WTC11 (cell line): ENCODE measurements at regions not wholly inside any gene's neighbourhood (a gene's known extent, or its start where the extent isn't known, plus 50 kb on each side); places are given as distances from the start of the nearest gene placed in this dataset.

Source experiments
- ATAC-seq: fragments of 200-7000 bp; cut with Tn5 transposase; 2 replicates; pipeline ENCODE4 v1.10.0; 2021; ENCODE audit warnings: mild to moderate bottlenecking, moderate library complexity
- CTCF ChIA-PET: fragments of 300-600 bp; sonication (Branson Sonifier 250); formaldehyde crosslinking; loops from one replicate; lab custom pipeline; 2021; ENCODE audit warnings: antibody characterized with exemption; lab: Charles Lee
- POLR2A ChIA-PET: fragments of 350-600 bp; sonication (Branson Sonifier 250); formaldehyde crosslinking; loops from one replicate; lab custom pipeline; 2021; ENCODE audit warnings: antibody characterized with exemption; lab: Charles Lee
- DNase-seq: peaks from one replicate; pipeline ENCODE4 v3.0.0; 2021; ENCODE audit warnings: low spot score
- H3K27ac Mint-ChIP-seq: 2 replicates; pipeline ENCODE4 v1.8.0; 2021; ENCODE audit warnings: mixed read lengths
- H3K27me3 Mint-ChIP-seq: 2 replicates; pipeline ENCODE4 v1.8.0; 2021; ENCODE audit warnings: low read depth, mild to moderate bottlenecking, moderate library complexity, mixed read lengths
- H3K36me3 Mint-ChIP-seq: 2 replicates; pipeline ENCODE4 v1.8.0; 2021; ENCODE audit warnings: mixed read lengths
- H3K4me1 Mint-ChIP-seq: 2 replicates; pipeline ENCODE4 v1.8.0; 2022; ENCODE audit warnings: mixed read lengths
- H3K4me3 Mint-ChIP-seq: 2 replicates; pipeline ENCODE4 v1.8.0; 2021; ENCODE audit warnings: mild to moderate bottlenecking, moderate library complexity, mixed read lengths
- H3K9me3 Mint-ChIP-seq: 2 replicates; pipeline ENCODE4 v1.8.0; 2021; ENCODE audit warnings: mixed read lengths
- CREM ChIP-seq: sonication (generic); formaldehyde crosslinking; IDR thresholded peaks from 2 replicates; pipeline ENCODE4 v1.8.1; 2022; ENCODE audit warnings: mild to moderate bottlenecking, missing genetic modification reagents, moderate library complexity
- ESRRA ChIP-seq: sonication (generic); formaldehyde crosslinking; IDR thresholded peaks from 2 replicates; pipeline ENCODE4 v1.8.1; 2022; ENCODE audit warnings: mild to moderate bottlenecking, missing genetic modification reagents, borderline replicate concordance
- FOXP1 ChIP-seq: sonication (generic); formaldehyde crosslinking; IDR thresholded peaks from 2 replicates; pipeline ENCODE4 v1.8.0; 2022; ENCODE audit warnings: missing genetic modification reagents, mild to moderate bottlenecking, moderate library complexity, borderline replicate concordance
- GABPB1 ChIP-seq: sonication (generic); formaldehyde crosslinking; IDR thresholded peaks from 2 replicates; pipeline ENCODE4 v1.8.1; 2023; ENCODE audit warnings: mild to moderate bottlenecking, missing genetic modification reagents
- JUN ChIP-seq: sonication (generic); formaldehyde crosslinking; IDR thresholded peaks from 2 replicates; pipeline ENCODE4 v1.8.0; 2023; ENCODE audit warnings: mild to moderate bottlenecking, missing genetic modification reagents
- MXD4 ChIP-seq: fragments of 250-450 bp; sonication (Bioruptor Pico); IDR thresholded peaks from 2 replicates; pipeline ENCODE4 v1.8.0; 2021; ENCODE audit warnings: mild to moderate bottlenecking, moderate library complexity, borderline replicate concordance
- RORB ChIP-seq: fragments of 250-450 bp; sonication (Bioruptor Pico); IDR thresholded peaks from 2 replicates; pipeline ENCODE4 v1.9.0; 2021; ENCODE audit warnings: mild to moderate bottlenecking
- SOX15 ChIP-seq: fragments of 250-450 bp; sonication (Bioruptor Pico); IDR thresholded peaks from 2 replicates; pipeline ENCODE4 v1.9.0; 2021; ENCODE audit warnings: mild to moderate bottlenecking
- ZBTB21 ChIP-seq: sonication (generic); formaldehyde crosslinking; IDR thresholded peaks from 2 replicates; pipeline ENCODE4 v1.8.1; 2023; ENCODE audit warnings: mild to moderate bottlenecking, missing genetic modification reagents, borderline replicate concordance
- ZNF263 ChIP-seq: sonication (generic); formaldehyde crosslinking; IDR thresholded peaks from 2 replicates; pipeline ENCODE4 v1.8.1; 2022; ENCODE audit warnings: low read depth, mild to moderate bottlenecking, moderate library complexity, missing genetic modification reagents
- ZNF423 ChIP-seq: fragments of 250-450 bp; sonication (Bioruptor Pico); IDR thresholded peaks from 2 replicates; pipeline ENCODE4 v2.1.2; 2022; ENCODE audit warnings: mild to moderate bottlenecking, moderate library complexity
- TF ChIP-seq, protein P1 (sequence below): sonication (generic); formaldehyde crosslinking; conservative IDR thresholded peaks from 2 replicates; pipeline ENCODE4 v1.8.1; 2023; ENCODE audit warnings: mild to moderate bottlenecking, low read depth, missing genetic modification reagents, moderate library complexity
- TF ChIP-seq, protein P2 (sequence below): sonication (generic); formaldehyde crosslinking; IDR thresholded peaks from 2 replicates; pipeline ENCODE4 v1.8.1; 2023; ENCODE audit warnings: mild to moderate bottlenecking, moderate library complexity, missing genetic modification reagents
- TF ChIP-seq, protein P3 (sequence below): fragments of 250-450 bp; sonication (Bioruptor Pico); IDR thresholded peaks from 2 replicates; pipeline ENCODE4 v2.1.2; 2022; ENCODE audit warnings: mild to moderate bottlenecking, moderate library complexity
- TF ChIP-seq, protein P4 (sequence below): sonication (generic); formaldehyde crosslinking; IDR thresholded peaks from 2 replicates; pipeline ENCODE4 v1.8.1; 2023; ENCODE audit warnings: mild to moderate bottlenecking, missing genetic modification reagents, moderate library complexity
- TF ChIP-seq, protein P5 (sequence below): sonication (generic); formaldehyde crosslinking; IDR thresholded peaks from 2 replicates; pipeline ENCODE4 v1.8.0; 2022; ENCODE audit warnings: mild to moderate bottlenecking, missing genetic modification reagents
- TF ChIP-seq, protein P6 (sequence below): fragments of 250-450 bp; sonication (Bioruptor Pico); IDR thresholded peaks from 2 replicates; pipeline ENCODE4 v1.9.0; 2021; ENCODE audit warnings: mild to moderate bottlenecking, borderline replicate concordance
- TF ChIP-seq, protein P7 (sequence below): sonication (generic); formaldehyde crosslinking; IDR thresholded peaks from 2 replicates; pipeline ENCODE4 v1.8.1; 2022; ENCODE audit warnings: mild to moderate bottlenecking, moderate library complexity, missing genetic modification reagents

DNA sequence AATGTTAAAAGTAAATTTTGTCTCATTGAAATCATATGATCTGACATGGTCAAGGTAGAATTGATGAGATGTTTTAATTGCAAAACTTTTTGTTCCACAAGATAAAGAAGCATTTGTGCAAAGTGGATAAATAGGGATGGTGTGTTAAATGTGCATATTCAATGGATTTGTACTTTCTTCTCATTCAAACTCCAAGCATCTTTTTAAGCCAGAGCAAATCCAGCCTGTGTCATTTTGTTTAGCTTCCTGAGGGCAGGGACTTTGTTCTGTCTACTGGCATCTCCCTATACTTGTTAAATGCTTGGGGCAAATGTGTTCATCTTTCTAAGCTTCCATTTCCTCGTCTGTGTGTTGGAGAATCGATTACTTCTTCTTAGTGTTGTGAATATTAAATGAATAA lies 200.3 kb downstream of the SLIT2 start:
- no peak for ATAC-seq
- peaks cover 10% of the 10 kb centered on the region for H3K4me1 Mint-ChIP-seq
- ChIA-PET CTCF (no interaction called here), POLR2A (no interaction called here)
- H3K9me3 Mint-ChIP-seq: no peaks in the 10 kb centered on the region
- no peak for TF ChIP-seq RORB (CRISPR knock-in tag)
- TF ChIP-seq, protein P1, sequence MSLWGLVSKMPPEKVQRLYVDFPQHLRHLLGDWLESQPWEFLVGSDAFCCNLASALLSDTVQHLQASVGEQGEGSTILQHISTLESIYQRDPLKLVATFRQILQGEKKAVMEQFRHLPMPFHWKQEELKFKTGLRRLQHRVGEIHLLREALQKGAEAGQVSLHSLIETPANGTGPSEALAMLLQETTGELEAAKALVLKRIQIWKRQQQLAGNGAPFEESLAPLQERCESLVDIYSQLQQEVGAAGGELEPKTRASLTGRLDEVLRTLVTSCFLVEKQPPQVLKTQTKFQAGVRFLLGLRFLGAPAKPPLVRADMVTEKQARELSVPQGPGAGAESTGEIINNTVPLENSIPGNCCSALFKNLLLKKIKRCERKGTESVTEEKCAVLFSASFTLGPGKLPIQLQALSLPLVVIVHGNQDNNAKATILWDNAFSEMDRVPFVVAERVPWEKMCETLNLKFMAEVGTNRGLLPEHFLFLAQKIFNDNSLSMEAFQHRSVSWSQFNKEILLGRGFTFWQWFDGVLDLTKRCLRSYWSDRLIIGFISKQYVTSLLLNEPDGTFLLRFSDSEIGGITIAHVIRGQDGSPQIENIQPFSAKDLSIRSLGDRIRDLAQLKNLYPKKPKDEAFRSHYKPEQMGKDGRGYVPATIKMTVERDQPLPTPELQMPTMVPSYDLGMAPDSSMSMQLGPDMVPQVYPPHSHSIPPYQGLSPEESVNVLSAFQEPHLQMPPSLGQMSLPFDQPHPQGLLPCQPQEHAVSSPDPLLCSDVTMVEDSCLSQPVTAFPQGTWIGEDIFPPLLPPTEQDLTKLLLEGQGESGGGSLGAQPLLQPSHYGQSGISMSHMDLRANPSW (CRISPR knock-in tag): no peak
- TF ChIP-seq ZNF263: no peak
- TF ChIP-seq ZBTB21 (CRISPR knock-in tag): no peak
- no peak for TF ChIP-seq CREM
- TF ChIP-seq FOXP1 (CRISPR knock-in tag): no peak
- no peak for TF ChIP-seq JUN (CRISPR knock-in tag)
- TF ChIP-seq, protein P2, sequence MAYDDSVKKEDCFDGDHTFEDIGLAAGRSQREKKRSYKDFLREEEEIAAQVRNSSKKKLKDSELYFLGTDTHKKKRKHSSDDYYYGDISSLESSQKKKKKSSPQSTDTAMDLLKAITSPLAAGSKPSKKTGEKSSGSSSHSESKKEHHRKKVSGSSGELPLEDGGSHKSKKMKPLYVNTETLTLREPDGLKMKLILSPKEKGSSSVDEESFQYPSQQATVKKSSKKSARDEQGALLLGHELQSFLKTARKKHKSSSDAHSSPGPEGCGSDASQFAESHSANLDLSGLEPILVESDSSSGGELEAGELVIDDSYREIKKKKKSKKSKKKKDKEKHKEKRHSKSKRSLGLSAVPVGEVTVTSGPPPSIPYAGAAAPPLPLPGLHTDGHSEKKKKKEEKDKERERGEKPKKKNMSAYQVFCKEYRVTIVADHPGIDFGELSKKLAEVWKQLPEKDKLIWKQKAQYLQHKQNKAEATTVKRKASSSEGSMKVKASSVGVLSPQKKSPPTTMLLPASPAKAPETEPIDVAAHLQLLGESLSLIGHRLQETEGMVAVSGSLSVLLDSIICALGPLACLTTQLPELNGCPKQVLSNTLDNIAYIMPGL (CRISPR knock-in tag): no peak
- TF ChIP-seq, all 79 proteins: peak for 0
- H3K4me3 Mint-ChIP-seq: no peak overlapping the region
- DNase-seq: no peak
- no peak overlapping the region for H3K27ac Mint-ChIP-seq
- H3K36me3 Mint-ChIP-seq: no peaks in the 10 kb centered on the region
- no peaks in the 10 kb centered on the region for H3K27me3 Mint-ChIP-seq

DNA sequence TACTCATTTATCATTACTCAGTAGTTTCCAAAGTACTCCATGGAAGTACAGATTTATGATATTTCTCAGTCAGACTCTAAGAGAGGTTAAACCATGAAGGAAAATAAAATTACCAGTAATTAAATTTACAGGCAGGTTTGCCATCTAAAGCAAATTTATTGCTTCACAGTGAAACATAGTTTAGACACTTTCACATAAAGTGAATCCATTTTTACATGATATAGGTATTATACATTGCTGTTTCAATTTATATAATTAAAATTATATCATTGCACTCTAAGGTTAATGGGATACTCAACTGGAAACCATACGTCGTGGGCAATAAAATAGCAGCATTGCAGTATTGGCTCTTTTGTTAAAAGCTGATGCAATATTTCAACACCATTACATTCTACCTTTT lies 202.8 kb downstream of the SLIT2 start:
- DNase-seq (no peak), ATAC-seq (no peak)
- ChIA-PET CTCF (no interaction called here), POLR2A (no interaction called here)
- no peaks in the 10 kb centered on the region for H3K36me3 Mint-ChIP-seq
- H3K9me3 Mint-ChIP-seq: no peaks in the 10 kb centered on the region
- H3K4me1 Mint-ChIP-seq: peaks cover 8% of the 10 kb centered on the region
- no peak overlapping the region for H3K27ac Mint-ChIP-seq
- TF ChIP-seq MXD4 (CRISPR knock-in tag) (no peak), SOX15 (no peak), GABPB1 (CRISPR knock-in tag) (no peak)
- TF ChIP-seq, protein P3, sequence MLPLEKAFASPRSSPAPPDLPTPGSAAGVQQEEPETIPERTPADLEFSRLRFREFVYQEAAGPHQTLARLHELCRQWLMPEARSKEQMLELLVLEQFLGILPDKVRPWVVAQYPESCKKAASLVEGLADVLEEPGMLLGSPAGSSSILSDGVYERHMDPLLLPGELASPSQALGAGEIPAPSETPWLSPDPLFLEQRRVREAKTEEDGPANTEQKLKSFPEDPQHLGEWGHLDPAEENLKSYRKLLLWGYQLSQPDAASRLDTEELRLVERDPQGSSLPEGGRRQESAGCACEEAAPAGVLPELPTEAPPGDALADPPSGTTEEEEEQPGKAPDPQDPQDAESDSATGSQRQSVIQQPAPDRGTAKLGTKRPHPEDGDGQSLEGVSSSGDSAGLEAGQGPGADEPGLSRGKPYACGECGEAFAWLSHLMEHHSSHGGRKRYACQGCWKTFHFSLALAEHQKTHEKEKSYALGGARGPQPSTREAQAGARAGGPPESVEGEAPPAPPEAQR (CRISPR knock-in tag): no peak
- TF ChIP-seq, protein P4, sequence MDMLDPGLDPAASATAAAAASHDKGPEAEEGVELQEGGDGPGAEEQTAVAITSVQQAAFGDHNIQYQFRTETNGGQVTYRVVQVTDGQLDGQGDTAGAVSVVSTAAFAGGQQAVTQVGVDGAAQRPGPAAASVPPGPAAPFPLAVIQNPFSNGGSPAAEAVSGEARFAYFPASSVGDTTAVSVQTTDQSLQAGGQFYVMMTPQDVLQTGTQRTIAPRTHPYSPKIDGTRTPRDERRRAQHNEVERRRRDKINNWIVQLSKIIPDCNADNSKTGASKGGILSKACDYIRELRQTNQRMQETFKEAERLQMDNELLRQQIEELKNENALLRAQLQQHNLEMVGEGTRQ: no peak
- TF ChIP-seq, protein P5, sequence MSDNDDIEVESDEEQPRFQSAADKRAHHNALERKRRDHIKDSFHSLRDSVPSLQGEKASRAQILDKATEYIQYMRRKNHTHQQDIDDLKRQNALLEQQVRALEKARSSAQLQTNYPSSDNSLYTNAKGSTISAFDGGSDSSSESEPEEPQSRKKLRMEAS (CRISPR knock-in tag): no peak
- H3K4me3 Mint-ChIP-seq: no peak overlapping the region
- H3K27me3 Mint-ChIP-seq: no peaks in the 10 kb centered on the region

DNA sequence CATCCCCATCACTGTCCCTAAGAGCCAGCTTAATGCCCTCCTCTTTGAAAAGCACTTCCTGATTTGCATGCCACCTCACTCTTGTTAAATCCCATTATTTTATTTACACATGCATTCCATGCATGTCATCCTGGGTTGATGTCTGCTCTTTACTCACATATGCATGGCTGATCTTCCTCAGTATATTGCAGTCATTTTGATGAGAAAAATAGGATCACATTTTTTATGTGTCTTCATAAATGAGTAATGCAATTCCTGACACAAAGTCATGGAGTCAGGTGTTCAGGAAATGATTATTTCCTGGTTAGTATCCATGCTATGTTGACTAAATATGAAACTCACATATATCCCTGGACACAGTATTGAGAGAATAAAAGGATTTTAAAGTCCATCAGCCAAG lies 204.7 kb downstream of the SLIT2 start:
- H3K4me3 Mint-ChIP-seq: no peak overlapping the region
- POLR2A ChIA-PET: no interaction called here
- TF ChIP-seq ZNF423 (CRISPR knock-in tag): no peak
- TF ChIP-seq, protein P2 (CRISPR knock-in tag): no peak
- TF ChIP-seq ESRRA (CRISPR knock-in tag): no peak
- TF ChIP-seq, protein P6, sequence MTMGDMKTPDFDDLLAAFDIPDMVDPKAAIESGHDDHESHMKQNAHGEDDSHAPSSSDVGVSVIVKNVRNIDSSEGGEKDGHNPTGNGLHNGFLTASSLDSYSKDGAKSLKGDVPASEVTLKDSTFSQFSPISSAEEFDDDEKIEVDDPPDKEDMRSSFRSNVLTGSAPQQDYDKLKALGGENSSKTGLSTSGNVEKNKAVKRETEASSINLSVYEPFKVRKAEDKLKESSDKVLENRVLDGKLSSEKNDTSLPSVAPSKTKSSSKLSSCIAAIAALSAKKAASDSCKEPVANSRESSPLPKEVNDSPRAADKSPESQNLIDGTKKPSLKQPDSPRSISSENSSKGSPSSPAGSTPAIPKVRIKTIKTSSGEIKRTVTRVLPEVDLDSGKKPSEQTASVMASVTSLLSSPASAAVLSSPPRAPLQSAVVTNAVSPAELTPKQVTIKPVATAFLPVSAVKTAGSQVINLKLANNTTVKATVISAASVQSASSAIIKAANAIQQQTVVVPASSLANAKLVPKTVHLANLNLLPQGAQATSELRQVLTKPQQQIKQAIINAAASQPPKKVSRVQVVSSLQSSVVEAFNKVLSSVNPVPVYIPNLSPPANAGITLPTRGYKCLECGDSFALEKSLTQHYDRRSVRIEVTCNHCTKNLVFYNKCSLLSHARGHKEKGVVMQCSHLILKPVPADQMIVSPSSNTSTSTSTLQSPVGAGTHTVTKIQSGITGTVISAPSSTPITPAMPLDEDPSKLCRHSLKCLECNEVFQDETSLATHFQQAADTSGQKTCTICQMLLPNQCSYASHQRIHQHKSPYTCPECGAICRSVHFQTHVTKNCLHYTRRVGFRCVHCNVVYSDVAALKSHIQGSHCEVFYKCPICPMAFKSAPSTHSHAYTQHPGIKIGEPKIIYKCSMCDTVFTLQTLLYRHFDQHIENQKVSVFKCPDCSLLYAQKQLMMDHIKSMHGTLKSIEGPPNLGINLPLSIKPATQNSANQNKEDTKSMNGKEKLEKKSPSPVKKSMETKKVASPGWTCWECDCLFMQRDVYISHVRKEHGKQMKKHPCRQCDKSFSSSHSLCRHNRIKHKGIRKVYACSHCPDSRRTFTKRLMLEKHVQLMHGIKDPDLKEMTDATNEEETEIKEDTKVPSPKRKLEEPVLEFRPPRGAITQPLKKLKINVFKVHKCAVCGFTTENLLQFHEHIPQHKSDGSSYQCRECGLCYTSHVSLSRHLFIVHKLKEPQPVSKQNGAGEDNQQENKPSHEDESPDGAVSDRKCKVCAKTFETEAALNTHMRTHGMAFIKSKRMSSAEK: no peak
- TF ChIP-seq, protein P7, sequence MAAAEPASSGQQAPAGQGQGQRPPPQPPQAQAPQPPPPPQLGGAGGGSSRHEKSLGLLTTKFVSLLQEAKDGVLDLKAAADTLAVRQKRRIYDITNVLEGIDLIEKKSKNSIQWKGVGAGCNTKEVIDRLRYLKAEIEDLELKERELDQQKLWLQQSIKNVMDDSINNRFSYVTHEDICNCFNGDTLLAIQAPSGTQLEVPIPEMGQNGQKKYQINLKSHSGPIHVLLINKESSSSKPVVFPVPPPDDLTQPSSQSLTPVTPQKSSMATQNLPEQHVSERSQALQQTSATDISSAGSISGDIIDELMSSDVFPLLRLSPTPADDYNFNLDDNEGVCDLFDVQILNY (CRISPR knock-in tag): no peak

More for the DNA sequence above, 204.7 kb downstream of the SLIT2 start:
- CTCF ChIA-PET: no interaction called here
- no peaks in the 10 kb centered on the region for H3K27me3 Mint-ChIP-seq
- DNase-seq (no peak), ATAC-seq (no peak)
- no peaks in the 10 kb centered on the region for H3K9me3 Mint-ChIP-seq
- peaks cover 8% of the 10 kb centered on the region for H3K4me1 Mint-ChIP-seq
- no peaks in the 10 kb centered on the region for H3K36me3 Mint-ChIP-seq
- no peak overlapping the region for H3K27ac Mint-ChIP-seq
